ENCODE measurements at regions not wholly inside any gene's neighbourhood (a gene's known extent, or its start where the extent isn't known, plus 50 kb on each side); places are given as distances from the start of the nearest gene placed in this dataset.

DNA sequence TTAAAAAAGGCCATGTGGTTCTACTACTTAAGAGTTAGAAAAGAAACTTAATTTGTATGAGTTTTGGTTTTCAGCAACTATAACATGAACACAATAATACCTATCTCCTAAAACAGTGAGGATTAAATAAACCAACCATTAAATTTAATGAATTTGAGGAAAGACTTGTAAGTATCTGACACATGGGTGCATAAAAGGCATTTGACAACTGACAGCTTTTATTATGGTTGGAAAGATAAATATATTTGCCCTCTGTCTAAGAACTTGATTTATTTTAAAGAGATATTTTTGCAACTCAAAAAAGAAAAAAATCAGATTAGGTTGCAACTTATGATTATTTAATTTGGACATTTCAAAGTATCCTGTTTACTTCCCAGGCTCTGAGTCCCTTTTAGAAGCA is 217.9 kb upstream of the EEA1 start:
- no peak for DNase-seq (ENCODE audit: low spot score in 2 of 2)
- Histone ChIP-seq H3K9me3 (no peaks in the 10 kb centered on the region), H3K27me3 (no peaks in the 10 kb centered on the region), H3K27ac (no peak overlapping the region), H3K4me1 (peaks cover 0 to 4% of the 10 kb centered on the region in 2 donors), H3K4me3 (no peak overlapping the region), H3K36me3 (no peaks in the 10 kb centered on the region)
- TF ChIP-seq, protein P1, sequence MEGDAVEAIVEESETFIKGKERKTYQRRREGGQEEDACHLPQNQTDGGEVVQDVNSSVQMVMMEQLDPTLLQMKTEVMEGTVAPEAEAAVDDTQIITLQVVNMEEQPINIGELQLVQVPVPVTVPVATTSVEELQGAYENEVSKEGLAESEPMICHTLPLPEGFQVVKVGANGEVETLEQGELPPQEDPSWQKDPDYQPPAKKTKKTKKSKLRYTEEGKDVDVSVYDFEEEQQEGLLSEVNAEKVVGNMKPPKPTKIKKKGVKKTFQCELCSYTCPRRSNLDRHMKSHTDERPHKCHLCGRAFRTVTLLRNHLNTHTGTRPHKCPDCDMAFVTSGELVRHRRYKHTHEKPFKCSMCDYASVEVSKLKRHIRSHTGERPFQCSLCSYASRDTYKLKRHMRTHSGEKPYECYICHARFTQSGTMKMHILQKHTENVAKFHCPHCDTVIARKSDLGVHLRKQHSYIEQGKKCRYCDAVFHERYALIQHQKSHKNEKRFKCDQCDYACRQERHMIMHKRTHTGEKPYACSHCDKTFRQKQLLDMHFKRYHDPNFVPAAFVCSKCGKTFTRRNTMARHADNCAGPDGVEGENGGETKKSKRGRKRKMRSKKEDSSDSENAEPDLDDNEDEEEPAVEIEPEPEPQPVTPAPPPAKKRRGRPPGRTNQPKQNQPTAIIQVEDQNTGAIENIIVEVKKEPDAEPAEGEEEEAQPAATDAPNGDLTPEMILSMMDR (IDR thresholded peaks at IDR 0.05) = no peak
- intact Hi-C loops (cut with DNase I) = no loop called here

DNA sequence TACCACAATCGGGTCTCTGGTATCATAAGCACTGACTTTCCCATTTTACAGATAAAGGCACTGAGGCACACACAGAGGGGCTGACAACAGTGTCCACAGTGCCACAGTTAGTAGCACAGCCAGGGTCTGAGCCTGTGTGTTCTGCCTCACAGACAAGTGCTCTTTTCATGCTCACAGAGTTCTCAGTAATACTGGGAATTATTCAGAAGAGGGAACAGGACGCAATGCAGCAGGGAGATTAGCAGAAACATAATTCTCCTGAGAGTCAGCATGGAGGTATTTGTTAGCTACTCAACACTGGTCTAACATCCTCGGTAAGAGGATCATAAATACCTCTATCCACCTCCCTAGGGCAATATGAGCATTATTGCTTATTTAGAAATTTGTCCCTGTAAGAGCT is 219.3 kb upstream of the EEA1 start:
- no peaks in the 10 kb centered on the region for H3K9me3 ChIP-seq
- H3K27ac ChIP-seq = no peak overlapping the region
- no peak overlapping the region for H3K4me3 ChIP-seq
- H3K36me3 ChIP-seq = no peaks in the 10 kb centered on the region
- DNase-seq (ENCODE audit: low spot score in 2 of 2) = no peak
- H3K4me1 ChIP-seq = peaks cover 0 to 4% of the 10 kb centered on the region in 2 donors
- H3K27me3 ChIP-seq = no peaks in the 10 kb centered on the region
- TF ChIP-seq, protein P1 (IDR thresholded peaks at IDR 0.05) = no peak
- intact Hi-C loops (cut with DNase I) = no loop called here

DNA sequence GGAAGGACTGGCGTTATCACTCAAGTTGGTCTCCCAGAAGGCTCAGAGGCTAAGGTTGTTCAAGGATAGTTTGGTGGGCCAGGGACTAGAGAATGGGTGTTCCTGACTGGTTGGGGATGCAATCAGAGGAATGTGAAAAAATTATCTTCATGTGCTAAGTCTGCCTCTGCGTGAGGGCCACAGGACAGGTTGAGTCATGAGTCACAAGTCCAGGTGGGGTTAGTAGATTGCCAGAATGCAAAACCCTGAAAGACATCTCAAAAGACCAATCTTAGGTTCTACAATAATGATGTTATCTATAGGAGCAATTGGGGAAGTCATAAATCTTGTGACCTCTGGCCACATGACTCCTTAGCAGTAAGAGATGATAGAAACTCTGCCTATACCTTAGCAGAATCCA is 220.1 kb upstream of the EEA1 start:
- TF ChIP-seq, protein P1 (IDR thresholded peaks at IDR 0.05) = no peak
- no peaks in the 10 kb centered on the region for H3K27me3 ChIP-seq
- peaks cover 0 to 4% of the 10 kb centered on the region in 2 donors for H3K4me1 ChIP-seq
- no peak overlapping the region for H3K4me3 ChIP-seq
- intact Hi-C loops (cut with DNase I) = no loop called here
- H3K36me3 ChIP-seq = no peaks in the 10 kb centered on the region
- H3K9me3 ChIP-seq = no peaks in the 10 kb centered on the region
- no peak for DNase-seq (ENCODE audit: low spot score in 2 of 2)
- no peak overlapping the region for H3K27ac ChIP-seq

DNA sequence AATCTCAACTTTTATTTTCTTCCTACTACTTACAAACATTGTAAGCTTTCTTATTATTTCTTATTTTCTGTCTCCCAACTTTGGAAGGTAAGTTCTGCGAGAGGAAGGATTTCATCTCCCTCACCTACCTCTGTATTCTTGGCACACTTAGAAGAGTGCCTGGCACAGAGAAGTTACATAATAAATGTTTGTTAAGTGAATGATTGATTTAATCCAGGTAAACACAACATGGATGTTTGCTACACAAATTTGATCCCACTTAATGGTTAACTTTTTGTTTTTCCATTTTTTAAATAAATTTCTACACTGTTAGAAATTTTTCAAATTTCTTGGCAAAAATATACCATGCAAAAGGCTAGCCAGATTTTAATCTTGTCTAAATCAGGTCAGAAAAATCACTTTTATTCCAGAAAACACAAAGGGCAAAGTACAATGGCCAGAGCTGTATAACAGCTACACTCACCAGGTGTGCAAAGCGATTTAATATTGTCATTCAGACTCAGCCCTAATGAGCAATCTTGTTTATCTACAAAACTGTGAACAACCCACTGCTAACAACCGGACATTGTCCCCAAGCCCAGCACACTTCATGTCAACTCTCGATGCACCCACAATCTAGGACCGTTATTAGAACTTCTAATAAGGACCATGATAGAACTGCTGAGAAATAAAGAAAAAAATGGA is 222.1 kb upstream of the EEA1 start:
- H3K27ac ChIP-seq = no peak overlapping the region
- H3K36me3 ChIP-seq = no peaks in the 10 kb centered on the region
- TF ChIP-seq, protein P1 (IDR thresholded peaks at IDR 0.05) = no peak
- H3K4me1 ChIP-seq = peaks cover 0 to 11% of the 10 kb centered on the region in 2 donors
- DNase-seq (ENCODE audit: low spot score in 2 of 2) = no peak
- H3K4me3 ChIP-seq = no peak overlapping the region
- H3K27me3 ChIP-seq = no peaks in the 10 kb centered on the region
- intact Hi-C loops (cut with DNase I) = no loop called here
- no peaks in the 10 kb centered on the region for H3K9me3 ChIP-seq

DNA sequence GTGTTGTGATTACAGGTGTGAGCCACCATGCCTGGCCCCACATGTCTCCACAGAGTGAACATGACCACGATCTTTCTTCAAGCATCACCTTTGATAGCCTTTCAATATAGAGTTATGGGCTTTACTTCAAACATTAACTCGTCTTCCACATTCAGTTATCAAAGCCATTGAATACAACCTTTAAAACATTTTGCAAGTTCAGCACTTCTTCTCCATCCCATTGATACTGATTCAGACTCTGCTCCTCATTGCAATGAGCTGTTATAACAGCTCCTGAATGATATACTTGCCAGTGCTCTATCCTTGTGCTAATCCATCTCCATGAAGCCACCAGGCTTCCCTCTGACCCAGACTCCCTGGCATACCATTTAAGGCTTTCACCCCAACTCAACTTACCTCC is 223.5 kb upstream of the EEA1 start:
- Histone ChIP-seq H3K36me3 (no peaks in the 10 kb centered on the region), H3K4me1 (peaks cover 0 to 8% of the 10 kb centered on the region in 2 donors), H3K9me3 (no peaks in the 10 kb centered on the region), H3K27ac (no peak overlapping the region), H3K27me3 (no peaks in the 10 kb centered on the region), H3K4me3 (no peak overlapping the region)
- no peak for DNase-seq (ENCODE audit: low spot score in 2 of 2)
- TF ChIP-seq, protein P1 (IDR thresholded peaks at IDR 0.05) = no peak
- intact Hi-C loops (cut with DNase I) = no loop called here

DNA sequence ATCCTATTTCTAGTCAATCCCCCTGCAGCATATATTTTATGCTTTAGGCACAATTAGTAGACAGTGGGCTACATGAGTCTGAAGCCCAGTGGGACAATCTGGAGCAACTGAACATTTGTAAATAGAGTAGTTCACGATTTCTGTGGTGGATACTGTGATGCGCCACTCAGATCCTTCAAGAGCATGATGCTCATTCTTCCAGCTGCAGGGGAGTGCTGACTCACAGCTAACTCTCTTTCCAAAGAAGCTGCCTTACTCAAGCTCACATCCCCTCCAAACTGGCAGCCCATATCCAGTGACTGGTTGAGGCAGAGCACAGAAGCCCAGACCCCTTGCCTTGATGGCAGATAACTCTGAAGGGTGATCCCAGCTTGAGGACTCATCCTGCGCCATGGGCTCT is 224.2 kb upstream of the EEA1 start:
- H3K9me3 ChIP-seq = no peaks in the 10 kb centered on the region
- no peaks in the 10 kb centered on the region for H3K36me3 ChIP-seq
- DNase-seq (ENCODE audit: low spot score in 2 of 2) = no peak
- intact Hi-C loops (cut with DNase I) = no loop called here
- TF ChIP-seq, protein P1 (IDR thresholded peaks at IDR 0.05) = no peak
- peaks cover 0 to 8% of the 10 kb centered on the region in 2 donors for H3K4me1 ChIP-seq
- no peaks in the 10 kb centered on the region for H3K27me3 ChIP-seq
- no peak overlapping the region for H3K4me3 ChIP-seq
- no peak overlapping the region for H3K27ac ChIP-seq
